ENCODE measurements at regions not wholly inside any gene's neighbourhood (a gene's known extent, or its start where the extent isn't known, plus 50 kb on each side); places are given as distances from the start of the nearest gene placed in this dataset.

GRCh38 chr3:182178488-182179200, 466.9 kb downstream of the SOX2 start:
- Histone ChIP-seq H3K4me3 (no peak overlapping the region), H3K9ac (ENCODE audit: insufficient read depth in 1 of 2, low read length in 2 of 2) (no peak overlapping the region), H3K27ac (ENCODE audit: low read depth in 1 of 2, low read length in 1 of 2) (no peak overlapping the region), H3K9me3 (ENCODE audit: control insufficient read depth in 4 of 4, insufficient read depth in 3 of 4, low read length in 3 of 4) (no peaks in the 10 kb centered on the region), H3K36me3 (ENCODE audit: control insufficient read depth in 4 of 4, insufficient read depth in 4 of 4, low read length in 4 of 4) (no peaks in the 10 kb centered on the region), H3K4me1 (ENCODE audit: control insufficient read depth in 5 of 5, insufficient read depth in 5 of 5, low read length in 5 of 5) (no peaks in the 10 kb centered on the region), H3K27me3 (ENCODE audit: control insufficient read depth in 3 of 3, insufficient read depth in 3 of 3, low read length in 2 of 3) (peaks cover 0 to 2% (median 0%) of the 10 kb centered on the region in 3 donors)
- no peak for DNase-seq
- 69 to 79% methylated on average over 5 of the region's 5 CpGs for WGBS, 2 donors
- no peak for TF ChIP-seq CTCF (IDR thresholded peaks at IDR 0.05; ENCODE audit: control extremely low read depth, extremely low read depth)
- ATAC-seq (ENCODE audit: insufficient read depth, low FRiP score): no peak

DNA sequence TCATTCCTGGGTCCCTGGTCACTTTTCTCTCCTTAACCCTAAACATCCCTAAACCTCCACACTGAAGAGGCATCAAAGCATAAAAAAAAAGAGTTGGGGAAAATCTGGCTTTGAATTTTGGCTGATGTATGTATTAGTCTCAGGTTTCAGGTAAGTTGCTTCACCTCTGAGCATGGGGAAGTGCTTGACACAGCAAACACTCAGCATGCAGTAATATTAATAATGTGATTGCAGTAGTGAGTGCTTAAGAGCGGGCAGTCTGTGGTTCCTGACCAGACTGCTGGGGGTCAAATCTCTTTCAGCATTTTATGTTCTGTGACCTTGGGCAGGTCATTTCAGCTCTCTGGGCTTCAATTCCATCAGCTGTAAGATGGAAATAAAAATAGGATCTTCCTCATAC, 467.9 kb downstream of the SOX2 start:
- no peak for TF ChIP-seq CTCF (IDR thresholded peaks at IDR 0.05; ENCODE audit: control extremely low read depth, extremely low read depth)
- H3K36me3 ChIP-seq (ENCODE audit: control insufficient read depth in 4 of 4, insufficient read depth in 4 of 4, low read length in 4 of 4): no peaks in the 10 kb centered on the region
- DNase-seq (peak in 2 of 3 donors; percentile 20 to 60), ATAC-seq (ENCODE audit: insufficient read depth, low FRiP score) (peak; percentile 64)
- peaks cover 0 to 2% (median 0%) of the 10 kb centered on the region in 3 donors for H3K27me3 ChIP-seq (ENCODE audit: control insufficient read depth in 3 of 3, insufficient read depth in 3 of 3, low read length in 2 of 3)
- H3K27ac ChIP-seq (ENCODE audit: low read depth in 1 of 2, low read length in 1 of 2): no peak overlapping the region
- H3K9me3 ChIP-seq (ENCODE audit: control insufficient read depth in 4 of 4, insufficient read depth in 3 of 4, low read length in 3 of 4): no peaks in the 10 kb centered on the region
- no peaks in the 10 kb centered on the region for H3K4me1 ChIP-seq (ENCODE audit: control insufficient read depth in 5 of 5, insufficient read depth in 5 of 5, low read length in 5 of 5)
- no peak overlapping the region for H3K4me3 ChIP-seq
- WGBS, 2 donors: 58 to 87% methylated on average over 1 of the region's 1 CpG
- no peak overlapping the region for H3K9ac ChIP-seq (ENCODE audit: insufficient read depth in 1 of 2, low read length in 2 of 2)

DNA sequence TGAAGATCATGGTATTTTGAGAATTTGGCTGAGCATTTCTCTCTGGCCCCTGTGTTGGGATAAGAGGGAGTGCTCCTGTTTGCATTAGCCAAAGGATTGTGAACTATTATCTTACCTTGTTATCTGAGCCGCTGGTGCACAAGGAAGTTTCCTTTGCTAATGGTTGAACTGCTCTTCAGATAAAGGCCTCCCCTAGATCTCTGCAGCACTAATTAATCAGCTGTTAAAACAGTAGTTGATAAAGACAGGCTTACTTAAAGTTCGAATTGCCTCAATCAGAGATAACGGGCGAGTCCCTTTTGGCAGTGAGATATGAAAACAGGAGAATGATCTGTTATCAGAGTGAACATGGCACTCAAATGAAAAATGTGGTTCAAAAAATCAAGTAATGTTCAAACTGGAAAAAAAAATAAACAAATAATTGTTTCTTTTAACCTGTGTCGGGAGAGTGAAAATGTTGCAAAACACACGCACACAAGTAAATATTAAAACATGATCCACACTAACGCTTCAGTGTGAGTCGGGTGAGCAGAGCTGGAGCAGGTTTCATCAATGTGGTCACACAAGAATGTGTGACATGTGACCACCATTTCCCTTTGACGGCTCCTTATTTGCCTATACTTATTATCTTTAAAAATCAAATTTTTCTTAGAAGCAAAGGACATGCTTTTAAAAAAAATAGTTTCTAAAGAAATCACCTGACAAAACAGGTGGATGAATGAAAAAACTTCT, 469.1 kb downstream of the SOX2 start:
- no peak for TF ChIP-seq CTCF (IDR thresholded peaks at IDR 0.05; ENCODE audit: control extremely low read depth, extremely low read depth)
- ATAC-seq (ENCODE audit: insufficient read depth, low FRiP score) (no peak), DNase-seq (peak in 1 of 3 donors; percentile 10)
- Histone ChIP-seq H3K4me3 (no peak overlapping the region), H3K36me3 (ENCODE audit: control insufficient read depth in 4 of 4, insufficient read depth in 4 of 4, low read length in 4 of 4) (no peaks in the 10 kb centered on the region), H3K27ac (ENCODE audit: low read depth in 1 of 2, low read length in 1 of 2) (no peak overlapping the region), H3K4me1 (ENCODE audit: control insufficient read depth in 5 of 5, insufficient read depth in 5 of 5, low read length in 5 of 5) (no peaks in the 10 kb centered on the region), H3K9me3 (ENCODE audit: control insufficient read depth in 4 of 4, insufficient read depth in 3 of 4, low read length in 3 of 4) (no peaks in the 10 kb centered on the region), H3K27me3 (ENCODE audit: control insufficient read depth in 3 of 3, insufficient read depth in 3 of 3, low read length in 2 of 3) (peaks cover 0 to 2% (median 0%) of the 10 kb centered on the region in 3 donors), H3K9ac (ENCODE audit: insufficient read depth in 1 of 2, low read length in 2 of 2) (no peak overlapping the region)
- 35 to 51% methylated on average over 9 of the region's 9 CpGs for WGBS, 2 donors
